HCT116 (cell line): ENCODE measurements at regions not wholly inside any gene's neighbourhood (a gene's known extent, or its start where the extent isn't known, plus 50 kb on each side); places are given as distances from the start of the nearest gene placed in this dataset.

ENCODE experiments used
- ATAC-seq: fragments of 200-7000 bp; cut with Tn5 transposase; 2 replicates; pipeline ENCODE4 v1.9.1; 2020; ENCODE audit warnings: mild to moderate bottlenecking, moderate library complexity
- BruUV-seq: library from RNA; stranded (reverse); fragments of 400-500 nt; replicated peaks from 2 replicates; lab custom pipeline; 2021; lab: Mats Ljungman, UMichigan
- CTCF ChIA-PET: fragments of 300-600 bp; sonication (Branson Sonifier 250); formaldehyde crosslinking; loops from one replicate; lab custom pipeline; 2021; ENCODE audit warnings: antibody characterized with exemption; lab: Charles Lee
- POLR2A ChIA-PET: fragments of 300-600, 350-600 bp; sonication (Branson Sonifier 250); formaldehyde crosslinking; loops from one replicate; lab custom pipeline; 2021; ENCODE audit warnings: antibody characterized with exemption; lab: Charles Lee
- RAD21 ChIA-PET, 2 experiments: fragments of 300-600 bp; sonication (Branson Sonifier 250); formaldehyde crosslinking; loops; one replicate each; lab custom pipeline; 2023; ENCODE audit warnings: low total read pairs in 2 of 2; ENCODE audit not compliant: uncharacterized antibody in 2 of 2, unreplicated experiment in 2 of 2, low non-redundant PET in 1 of 2; lab: Charles Lee
- DNase-seq: peaks from one replicate; pipeline ENCODE4 v3.0.0-alpha.2; 2010; ENCODE audit warnings: low read depth, low spot score
- H2AFZ ChIP-seq: fragments of 200-600 bp; shearing (Covaris generic), sonication (generic); 2 replicates; pipeline ENCODE4 v1.6.1; 2017; ENCODE audit warnings: low read depth, mixed run types, mixed read lengths, antibody characterized with exemption, low read length; ENCODE audit not compliant: poor library complexity, severe bottlenecking
- H3K27ac ChIP-seq: 2 replicates; pipeline ENCODE4 v1.5.1; 2012; ENCODE audit warnings: low read depth, low read length
- H3K27me3 ChIP-seq: fragments of 200-600 bp; sonication (generic); 2 replicates; pipeline ENCODE4 v1.6.1; 2016; ENCODE audit warnings: mixed run types, low read length, mixed read lengths; ENCODE audit not compliant: insufficient read depth
- H3K36me3 ChIP-seq, 2 experiments: fragments of 200-500 bp in 1 of 2; fragments of 200-600 bp in 1 of 2; sonication (Bioruptor generic) in 1 of 2; sonication (generic) in 1 of 2; 2 replicates each; pipeline versions ENCODE4 v1.5.1 to v1.6.1; 2014 to 2016; ENCODE audit warnings: low read length in 2 of 2, inconsistent platforms in 1 of 2, mixed read lengths in 1 of 2, mixed run types in 1 of 2; ENCODE audit not compliant: insufficient read depth in 2 of 2, control insufficient read depth in 1 of 2
- H3K4me1 ChIP-seq, 2 experiments: fragments of 200-600 bp in 1 of 2; sonication (generic) in 1 of 2; 2 replicates each; pipeline versions ENCODE4 v1.5.1 to v1.6.1; 2012 to 2017; ENCODE audit warnings: low read length in 2 of 2, inconsistent platforms in 1 of 2, mild to moderate bottlenecking in 1 of 2, mixed read lengths in 1 of 2, mixed run types in 1 of 2, moderate library complexity in 1 of 2; ENCODE audit not compliant: insufficient read depth in 2 of 2, control insufficient read depth in 1 of 2
- H3K4me2 ChIP-seq: fragments of 200-600 bp; sonication (generic); 2 replicates; pipeline ENCODE4 v1.6.1; 2017; ENCODE audit warnings: mixed run types, low read length, mixed read lengths
- H3K4me3 ChIP-seq, 2 experiments: fragments of 200-600 bp in 1 of 2; sonication (generic) in 1 of 2; replicated peaks in 1 of 2; 2 replicates each; pipeline ENCODE4 v1.5.1; 2011 to 2016; ENCODE audit warnings: low read length in 2 of 2, control low read depth in 1 of 2, low read depth in 1 of 2, mild to moderate bottlenecking in 1 of 2, mixed read lengths in 1 of 2, mixed run types in 1 of 2
- H3K79me2 ChIP-seq: fragments of 200-600 bp; sonication (generic); 2 replicates; pipeline ENCODE4 v1.6.1; 2017; ENCODE audit warnings: mild to moderate bottlenecking, mixed run types, low read length, moderate library complexity, mixed read lengths; ENCODE audit not compliant: insufficient read depth
- H3K9ac ChIP-seq: fragments of 200-600 bp; sonication (generic); 2 replicates; pipeline ENCODE4 v1.6.1; 2016; ENCODE audit warnings: low read length, mixed read lengths
- H3K9me2 ChIP-seq: fragments of 200-600 bp; sonication (generic), shearing (Covaris generic); 2 replicates; pipeline ENCODE4 v1.6.1; 2017; ENCODE audit warnings: mixed run types, mild to moderate bottlenecking, moderate library complexity; ENCODE audit not compliant: insufficient read depth
- H3K9me3 ChIP-seq, 2 experiments: fragments of 200-500 bp in 1 of 2; fragments of 200-600 bp in 1 of 2; sonication (Bioruptor generic) in 1 of 2; sonication (generic) in 1 of 2; 2 replicates each; pipeline ENCODE4 v1.6.1; 2014 to 2017; ENCODE audit warnings: low read length in 2 of 2, mixed read lengths in 2 of 2, inconsistent platforms in 1 of 2, low read depth in 1 of 2, mild to moderate bottlenecking in 1 of 2, mixed run types in 1 of 2, moderate library complexity in 1 of 2; ENCODE audit not compliant: control insufficient read depth in 1 of 2, insufficient read depth in 1 of 2
- H4K20me1 ChIP-seq: fragments of 200-600 bp; sonication (generic), shearing (Covaris generic); 2 replicates; pipeline ENCODE4 v1.6.1; 2017; ENCODE audit warnings: mixed run types, mild to moderate bottlenecking, moderate library complexity; ENCODE audit not compliant: insufficient read depth
- CEBPB ChIP-seq: IDR thresholded peaks from 2 replicates; pipeline ENCODE4 v1.6.1; 2012; ENCODE audit warnings: low read depth
- EZH2 ChIP-seq: fragments of 200-600 bp; sonication (generic); IDR thresholded peaks from 2 replicates; pipeline ENCODE4 v1.6.1; 2017; ENCODE audit warnings: antibody characterized with exemption, mixed run types
- POLR2AphosphoS5 ChIP-seq: IDR thresholded peaks from 2 replicates; pipeline ENCODE4 v1.6.1; 2011; ENCODE audit warnings: mild to moderate bottlenecking, low read depth, low read length, moderate library complexity
- RAD21 ChIP-seq: IDR thresholded peaks from 2 replicates; pipeline ENCODE4 v1.6.1; 2012; ENCODE audit warnings: low read depth, mild to moderate bottlenecking
- SIN3A ChIP-seq: IDR thresholded peaks from 2 replicates; pipeline ENCODE4 v1.6.1; 2012; ENCODE audit warnings: low read depth
- TCF7L2 ChIP-seq: IDR thresholded peaks from 2 replicates; pipeline ENCODE4 v1.7.0; 2011; ENCODE audit warnings: borderline replicate concordance, inconsistent platforms; ENCODE audit not compliant: insufficient read depth, insufficient read length; ENCODE audit errors: extremely low read depth
- ZFX ChIP-seq: fragments of 450-650 bp; IDR thresholded peaks from 2 replicates; pipeline ENCODE4 v1.6.1; 2017
- ZNF274 ChIP-seq: fragments of 200-500 bp; sonication (Bioruptor generic); IDR thresholded peaks from 2 replicates; pipeline ENCODE4 v1.6.1; 2014; ENCODE audit warnings: mild to moderate bottlenecking, low read depth, low read length, inconsistent platforms
- intact Hi-C: fragments of 100-400 bp; cut with micrococcal nuclease; formaldehyde crosslinking; loops from 2 replicates; pipeline ENCODE4 v1.10.0; 2022
- TF ChIP-seq, protein P1 (sequence below): IDR thresholded peaks from 2 replicates; pipeline ENCODE4 v1.6.1; 2012; ENCODE audit warnings: low read depth
- TF ChIP-seq, protein P2 (sequence below), 3 experiments: fragments of 200-600 bp in 1 of 3; sonication (generic) in 1 of 3; IDR thresholded peaks in 2 of 3; conservative IDR thresholded peaks in 1 of 3; 2 replicates each; pipeline ENCODE4 v1.5.1; 2012 to 2017; ENCODE audit warnings: low read depth in 2 of 3, low read length in 2 of 3, antibody characterized with exemption in 1 of 3, borderline replicate concordance in 1 of 3, control low read depth in 1 of 3, mild to moderate bottlenecking in 1 of 3, mixed read lengths in 1 of 3, mixed run types in 1 of 3, moderate library complexity in 1 of 3; ENCODE audit not compliant: insufficient read depth in 1 of 3
- TF ChIP-seq, protein P3 (sequence below): IDR thresholded peaks from 2 replicates; pipeline ENCODE4 v1.6.1; 2012

DNA sequence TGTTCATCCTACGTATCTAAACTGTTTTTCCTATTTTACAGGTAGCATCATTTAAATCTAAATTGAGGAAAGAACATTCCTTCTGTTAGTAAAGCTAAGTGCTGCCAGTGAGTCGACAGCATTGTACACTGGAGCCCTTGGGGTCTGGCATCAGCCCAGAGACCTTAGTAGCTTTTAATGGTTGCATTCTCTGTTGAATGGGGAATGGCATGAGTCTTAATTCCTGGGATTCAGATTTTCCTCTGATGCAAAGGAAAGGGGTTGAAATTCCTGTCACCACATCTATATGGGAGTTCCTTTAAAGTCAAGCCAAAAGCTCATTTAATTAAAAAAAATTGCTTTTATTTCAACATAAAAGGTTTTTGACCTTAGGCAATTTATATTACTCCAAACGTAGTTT lies 148.4 kb upstream of the GBE1 start:
- Histone ChIP-seq H3K4me3 (no peak overlapping the region), H3K79me2 (no peaks in the 10 kb centered on the region), H3K27ac (no peak overlapping the region), H3K9me3 (no peaks in the 10 kb centered on the region), H3K27me3 (no peaks in the 10 kb centered on the region), H3K9me2 (no peaks in the 10 kb centered on the region), H3K36me3 (no peaks in the 10 kb centered on the region), H3K4me2 (peak overlapping the region; percentile 31), H3K9ac (no peak overlapping the region), H2AFZ (peak overlapping the region; percentile 78), H3K4me1 (no peaks in the 10 kb centered on the region), H4K20me1 (no peaks in the 10 kb centered on the region)
- BruUV-seq: no TSS peak
- RAD21 ChIA-PET: interaction anchor here in 1 of 2 experiments (0.7 kb wide), 1 partner anchor 33 kb away, joined by 3 read pairs; no protein-coding TSS in a partner anchor
- CTCF ChIA-PET: interaction anchor here (1.1 to 1.2 kb wide), 2 partner anchors 9 to 30 kb away, joined by 3 to 4 read pairs; no protein-coding TSS in a partner anchor
- no peak for ATAC-seq
- intact Hi-C loops: loop anchor here (10.0 kb wide), 1 partner anchor 245 kb away; no protein-coding TSS in a partner anchor
- DNase-seq: no peak
- POLR2A ChIA-PET: no interaction called here
- TF ChIP-seq TCF7L2: no peak
- no peak for TF ChIP-seq ZNF274
- TF ChIP-seq, protein P1, sequence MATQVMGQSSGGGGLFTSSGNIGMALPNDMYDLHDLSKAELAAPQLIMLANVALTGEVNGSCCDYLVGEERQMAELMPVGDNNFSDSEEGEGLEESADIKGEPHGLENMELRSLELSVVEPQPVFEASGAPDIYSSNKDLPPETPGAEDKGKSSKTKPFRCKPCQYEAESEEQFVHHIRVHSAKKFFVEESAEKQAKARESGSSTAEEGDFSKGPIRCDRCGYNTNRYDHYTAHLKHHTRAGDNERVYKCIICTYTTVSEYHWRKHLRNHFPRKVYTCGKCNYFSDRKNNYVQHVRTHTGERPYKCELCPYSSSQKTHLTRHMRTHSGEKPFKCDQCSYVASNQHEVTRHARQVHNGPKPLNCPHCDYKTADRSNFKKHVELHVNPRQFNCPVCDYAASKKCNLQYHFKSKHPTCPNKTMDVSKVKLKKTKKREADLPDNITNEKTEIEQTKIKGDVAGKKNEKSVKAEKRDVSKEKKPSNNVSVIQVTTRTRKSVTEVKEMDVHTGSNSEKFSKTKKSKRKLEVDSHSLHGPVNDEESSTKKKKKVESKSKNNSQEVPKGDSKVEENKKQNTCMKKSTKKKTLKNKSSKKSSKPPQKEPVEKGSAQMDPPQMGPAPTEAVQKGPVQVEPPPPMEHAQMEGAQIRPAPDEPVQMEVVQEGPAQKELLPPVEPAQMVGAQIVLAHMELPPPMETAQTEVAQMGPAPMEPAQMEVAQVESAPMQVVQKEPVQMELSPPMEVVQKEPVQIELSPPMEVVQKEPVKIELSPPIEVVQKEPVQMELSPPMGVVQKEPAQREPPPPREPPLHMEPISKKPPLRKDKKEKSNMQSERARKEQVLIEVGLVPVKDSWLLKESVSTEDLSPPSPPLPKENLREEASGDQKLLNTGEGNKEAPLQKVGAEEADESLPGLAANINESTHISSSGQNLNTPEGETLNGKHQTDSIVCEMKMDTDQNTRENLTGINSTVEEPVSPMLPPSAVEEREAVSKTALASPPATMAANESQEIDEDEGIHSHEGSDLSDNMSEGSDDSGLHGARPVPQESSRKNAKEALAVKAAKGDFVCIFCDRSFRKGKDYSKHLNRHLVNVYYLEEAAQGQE: no peak
- no peak for TF ChIP-seq ZFX
- TF ChIP-seq, protein P2, sequence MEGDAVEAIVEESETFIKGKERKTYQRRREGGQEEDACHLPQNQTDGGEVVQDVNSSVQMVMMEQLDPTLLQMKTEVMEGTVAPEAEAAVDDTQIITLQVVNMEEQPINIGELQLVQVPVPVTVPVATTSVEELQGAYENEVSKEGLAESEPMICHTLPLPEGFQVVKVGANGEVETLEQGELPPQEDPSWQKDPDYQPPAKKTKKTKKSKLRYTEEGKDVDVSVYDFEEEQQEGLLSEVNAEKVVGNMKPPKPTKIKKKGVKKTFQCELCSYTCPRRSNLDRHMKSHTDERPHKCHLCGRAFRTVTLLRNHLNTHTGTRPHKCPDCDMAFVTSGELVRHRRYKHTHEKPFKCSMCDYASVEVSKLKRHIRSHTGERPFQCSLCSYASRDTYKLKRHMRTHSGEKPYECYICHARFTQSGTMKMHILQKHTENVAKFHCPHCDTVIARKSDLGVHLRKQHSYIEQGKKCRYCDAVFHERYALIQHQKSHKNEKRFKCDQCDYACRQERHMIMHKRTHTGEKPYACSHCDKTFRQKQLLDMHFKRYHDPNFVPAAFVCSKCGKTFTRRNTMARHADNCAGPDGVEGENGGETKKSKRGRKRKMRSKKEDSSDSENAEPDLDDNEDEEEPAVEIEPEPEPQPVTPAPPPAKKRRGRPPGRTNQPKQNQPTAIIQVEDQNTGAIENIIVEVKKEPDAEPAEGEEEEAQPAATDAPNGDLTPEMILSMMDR (IDR thresholded peaks at IDR 0.05 in 2 of 3, conservative IDR thresholded peaks at IDR 0.05 in 1 of 3; ENCODE audit: borderline replicate concordance in 1 of 3, insufficient read depth in 1 of 3, low read depth in 2 of 3, low read length in 2 of 3): no peak
- TF ChIP-seq CEBPB: no peak
- no peak for TF ChIP-seq EZH2
- TF ChIP-seq, protein P3, sequence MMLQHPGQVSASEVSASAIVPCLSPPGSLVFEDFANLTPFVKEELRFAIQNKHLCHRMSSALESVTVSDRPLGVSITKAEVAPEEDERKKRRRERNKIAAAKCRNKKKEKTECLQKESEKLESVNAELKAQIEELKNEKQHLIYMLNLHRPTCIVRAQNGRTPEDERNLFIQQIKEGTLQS: no peak
- no peak for TF ChIP-seq POLR2AphosphoS5
- TF ChIP-seq RAD21: no peak
- TF ChIP-seq SIN3A: no peak
